ENCODE measurements at regions not wholly inside any gene's neighbourhood (a gene's known extent, or its start where the extent isn't known, plus 50 kb on each side); places are given as distances from the start of the nearest gene placed in this dataset.

DNA sequence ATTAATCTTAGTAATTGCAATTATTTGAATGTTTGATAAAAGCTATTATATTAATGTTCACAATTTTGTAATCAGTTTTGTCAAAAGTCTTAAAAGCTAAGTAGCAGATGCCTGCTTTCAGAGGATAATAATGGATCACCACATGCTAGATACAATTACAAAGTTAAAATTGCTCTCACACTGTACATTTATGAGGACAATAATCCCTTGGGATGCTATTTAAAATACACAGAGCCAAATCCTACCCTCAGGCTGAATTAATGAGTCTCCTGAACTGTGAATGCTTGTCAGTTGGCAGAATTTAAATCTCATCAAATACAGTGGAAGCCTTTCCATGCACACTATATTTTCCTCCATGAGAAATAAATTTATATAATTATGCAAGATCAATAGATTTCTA, 153.3 kb upstream of the SYNCRIP start:
- TF ChIP-seq ZFP3 (CRISPR knock-in tag; IDR thresholded peaks at IDR 0.05) (no peak), ZFP30 (CRISPR knock-in tag; IDR thresholded peaks at IDR 0.05) (no peak), ISL1 (CRISPR knock-in tag; IDR thresholded peaks at IDR 0.05) (no peak), TCF4 (CRISPR knock-in tag; IDR thresholded peaks at IDR 0.05; ENCODE audit: borderline replicate concordance) (no peak), SNAI2 (CRISPR knock-in tag; IDR thresholded peaks at IDR 0.05) (no peak)
- TF ChIP-seq, protein P1, sequence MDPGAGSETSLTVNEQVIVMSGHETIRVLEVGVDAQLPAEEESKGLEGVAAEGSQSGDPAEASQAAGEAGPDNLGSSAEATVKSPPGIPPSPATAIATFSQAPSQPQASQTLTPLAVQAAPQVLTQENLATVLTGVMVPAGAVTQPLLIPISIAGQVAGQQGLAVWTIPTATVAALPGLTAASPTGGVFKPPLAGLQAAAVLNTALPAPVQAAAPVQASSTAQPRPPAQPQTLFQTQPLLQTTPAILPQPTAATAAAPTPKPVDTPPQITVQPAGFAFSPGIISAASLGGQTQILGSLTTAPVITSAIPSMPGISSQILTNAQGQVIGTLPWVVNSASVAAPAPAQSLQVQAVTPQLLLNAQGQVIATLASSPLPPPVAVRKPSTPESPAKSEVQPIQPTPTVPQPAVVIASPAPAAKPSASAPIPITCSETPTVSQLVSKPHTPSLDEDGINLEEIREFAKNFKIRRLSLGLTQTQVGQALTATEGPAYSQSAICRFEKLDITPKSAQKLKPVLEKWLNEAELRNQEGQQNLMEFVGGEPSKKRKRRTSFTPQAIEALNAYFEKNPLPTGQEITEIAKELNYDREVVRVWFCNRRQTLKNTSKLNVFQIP (CRISPR knock-in tag; IDR thresholded peaks at IDR 0.05; ENCODE audit: borderline replicate concordance, low read depth) = no peak
- TF ChIP-seq, protein P2, sequence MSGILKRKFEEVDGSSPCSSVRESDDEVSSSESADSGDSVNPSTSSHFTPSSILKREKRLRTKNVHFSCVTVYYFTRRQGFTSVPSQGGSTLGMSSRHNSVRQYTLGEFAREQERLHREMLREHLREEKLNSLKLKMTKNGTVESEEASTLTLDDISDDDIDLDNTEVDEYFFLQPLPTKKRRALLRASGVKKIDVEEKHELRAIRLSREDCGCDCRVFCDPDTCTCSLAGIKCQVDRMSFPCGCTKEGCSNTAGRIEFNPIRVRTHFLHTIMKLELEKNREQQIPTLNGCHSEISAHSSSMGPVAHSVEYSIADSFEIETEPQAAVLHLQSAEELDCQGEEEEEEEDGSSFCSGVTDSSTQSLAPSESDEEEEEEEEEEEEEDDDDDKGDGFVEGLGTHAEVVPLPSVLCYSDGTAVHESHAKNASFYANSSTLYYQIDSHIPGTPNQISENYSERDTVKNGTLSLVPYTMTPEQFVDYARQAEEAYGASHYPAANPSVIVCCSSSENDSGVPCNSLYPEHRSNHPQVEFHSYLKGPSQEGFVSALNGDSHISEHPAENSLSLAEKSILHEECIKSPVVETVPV (CRISPR knock-in tag; IDR thresholded peaks at IDR 0.05) = no peak

All from SK-N-SH treated with all-trans-retinoic acid at 6 μM for 48 hours (cell line).